ENCODE measurements at regions not wholly inside any gene's neighbourhood (a gene's known extent, or its start where the extent isn't known, plus 50 kb on each side); places are given as distances from the start of the nearest gene placed in this dataset.

DNA sequence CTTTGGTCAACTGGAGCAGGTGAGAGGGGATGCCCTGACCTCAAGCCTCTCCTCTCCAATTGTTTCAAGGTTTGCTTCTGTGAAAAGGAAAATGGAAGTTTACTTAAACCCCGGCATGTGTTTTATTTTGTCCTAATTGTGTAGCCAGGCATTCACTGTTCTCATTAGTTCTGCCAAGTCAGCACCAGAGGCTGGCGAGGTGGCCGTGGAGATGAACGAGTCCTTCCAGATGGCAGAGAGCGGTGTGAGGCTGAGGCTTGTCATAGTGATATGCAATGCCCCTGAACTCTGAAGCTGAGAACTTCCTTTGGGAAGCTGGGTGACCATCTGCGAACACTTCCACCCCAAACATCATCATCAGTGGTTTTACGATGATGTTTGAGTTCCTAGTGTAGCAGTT, 199.6 kb downstream of the TJP1 start:
- TF ChIP-seq, protein P1, sequence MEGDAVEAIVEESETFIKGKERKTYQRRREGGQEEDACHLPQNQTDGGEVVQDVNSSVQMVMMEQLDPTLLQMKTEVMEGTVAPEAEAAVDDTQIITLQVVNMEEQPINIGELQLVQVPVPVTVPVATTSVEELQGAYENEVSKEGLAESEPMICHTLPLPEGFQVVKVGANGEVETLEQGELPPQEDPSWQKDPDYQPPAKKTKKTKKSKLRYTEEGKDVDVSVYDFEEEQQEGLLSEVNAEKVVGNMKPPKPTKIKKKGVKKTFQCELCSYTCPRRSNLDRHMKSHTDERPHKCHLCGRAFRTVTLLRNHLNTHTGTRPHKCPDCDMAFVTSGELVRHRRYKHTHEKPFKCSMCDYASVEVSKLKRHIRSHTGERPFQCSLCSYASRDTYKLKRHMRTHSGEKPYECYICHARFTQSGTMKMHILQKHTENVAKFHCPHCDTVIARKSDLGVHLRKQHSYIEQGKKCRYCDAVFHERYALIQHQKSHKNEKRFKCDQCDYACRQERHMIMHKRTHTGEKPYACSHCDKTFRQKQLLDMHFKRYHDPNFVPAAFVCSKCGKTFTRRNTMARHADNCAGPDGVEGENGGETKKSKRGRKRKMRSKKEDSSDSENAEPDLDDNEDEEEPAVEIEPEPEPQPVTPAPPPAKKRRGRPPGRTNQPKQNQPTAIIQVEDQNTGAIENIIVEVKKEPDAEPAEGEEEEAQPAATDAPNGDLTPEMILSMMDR (IDR thresholded peaks at IDR 0.05; ENCODE audit: poor library complexity) = no peak
- no peak for TF ChIP-seq EZH2phosphoT487 (IDR thresholded peaks at IDR 0.05; ENCODE audit: low read depth, severe bottlenecking, unreplicated experiment)
- no peak for TF ChIP-seq EZH2 (IDR thresholded peaks at IDR 0.05; ENCODE audit: borderline replicate concordance)
